ENCODE measurements at regions not wholly inside any gene's neighbourhood (a gene's known extent, or its start where the extent isn't known, plus 50 kb on each side); places are given as distances from the start of the nearest gene placed in this dataset.

GRCh38 chr10:84049645-84050011 lies 89.7 kb upstream of the GHITM start:
- H3K9me3 ChIP-seq: no peaks in the 10 kb centered on the region
- no peaks in the 10 kb centered on the region for H3K27me3 ChIP-seq
- intact Hi-C loops (cut with DNase I): no loop called here
- TF ChIP-seq, protein P1, sequence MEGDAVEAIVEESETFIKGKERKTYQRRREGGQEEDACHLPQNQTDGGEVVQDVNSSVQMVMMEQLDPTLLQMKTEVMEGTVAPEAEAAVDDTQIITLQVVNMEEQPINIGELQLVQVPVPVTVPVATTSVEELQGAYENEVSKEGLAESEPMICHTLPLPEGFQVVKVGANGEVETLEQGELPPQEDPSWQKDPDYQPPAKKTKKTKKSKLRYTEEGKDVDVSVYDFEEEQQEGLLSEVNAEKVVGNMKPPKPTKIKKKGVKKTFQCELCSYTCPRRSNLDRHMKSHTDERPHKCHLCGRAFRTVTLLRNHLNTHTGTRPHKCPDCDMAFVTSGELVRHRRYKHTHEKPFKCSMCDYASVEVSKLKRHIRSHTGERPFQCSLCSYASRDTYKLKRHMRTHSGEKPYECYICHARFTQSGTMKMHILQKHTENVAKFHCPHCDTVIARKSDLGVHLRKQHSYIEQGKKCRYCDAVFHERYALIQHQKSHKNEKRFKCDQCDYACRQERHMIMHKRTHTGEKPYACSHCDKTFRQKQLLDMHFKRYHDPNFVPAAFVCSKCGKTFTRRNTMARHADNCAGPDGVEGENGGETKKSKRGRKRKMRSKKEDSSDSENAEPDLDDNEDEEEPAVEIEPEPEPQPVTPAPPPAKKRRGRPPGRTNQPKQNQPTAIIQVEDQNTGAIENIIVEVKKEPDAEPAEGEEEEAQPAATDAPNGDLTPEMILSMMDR (IDR thresholded peaks at IDR 0.05): no peak
- no peak for TF ChIP-seq POLR2A (IDR thresholded peaks at IDR 0.05)
- H3K36me3 ChIP-seq: no peaks in the 10 kb centered on the region
- no peaks in the 10 kb centered on the region for H3K4me1 ChIP-seq
- H3K4me3 ChIP-seq (replicated peaks in 1 of 3): no peak overlapping the region
- H3K27ac ChIP-seq: no peak overlapping the region
- DNase-seq: no peak

- no peak for DNase-seq
- Histone ChIP-seq H3K27me3 (no peaks in the 10 kb centered on the region), H3K9me3 (no peaks in the 10 kb centered on the region), H3K4me3 (replicated peaks in 1 of 3) (no peak overlapping the region), H3K36me3 (no peaks in the 10 kb centered on the region), H3K27ac (no peak overlapping the region), H3K4me1 (no peaks in the 10 kb centered on the region)
- WGBS, 2 donors: 93 to 94% methylated on average over 5 of the region's 5 CpGs
- TF ChIP-seq, protein P1 (IDR thresholded peaks at IDR 0.05): no peak
- TF ChIP-seq POLR2A (IDR thresholded peaks at IDR 0.05): no peak
- intact Hi-C loops (cut with DNase I): no loop called here
These were observed 85.7 kb upstream of the GHITM start for GRCh38 chr10:84053626-84054025.

DNA sequence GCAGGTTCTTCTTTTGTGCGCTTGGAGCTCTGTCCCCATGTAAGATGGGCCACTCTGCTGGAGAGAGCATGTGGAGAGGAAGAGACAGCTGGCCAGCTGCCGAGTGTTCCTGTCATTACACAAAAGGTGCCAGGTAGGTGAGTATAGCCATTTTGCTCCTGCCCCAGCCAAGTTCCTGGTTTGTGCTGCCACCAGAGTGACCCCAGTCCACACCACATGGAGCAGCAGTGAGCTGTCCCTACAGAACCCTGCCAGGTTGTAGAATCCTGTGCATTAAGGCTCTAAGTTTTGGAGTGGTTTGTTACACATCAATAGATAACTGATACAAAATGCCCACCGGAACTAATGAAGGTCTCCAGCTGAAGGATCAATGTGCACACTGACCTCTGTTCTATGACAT lies 84.6 kb upstream of the GHITM start:
- TF ChIP-seq, protein P1 (IDR thresholded peaks at IDR 0.05): peak in 1 of 6 experiments; percentile 5
- no peak for TF ChIP-seq POLR2A (IDR thresholded peaks at IDR 0.05)
- DNase-seq: no peak
- 79 to 84% methylated on average over 3 of the region's 3 CpGs for WGBS, 2 donors
- H3K36me3 ChIP-seq: no peaks in the 10 kb centered on the region
- H3K9me3 ChIP-seq: no peaks in the 10 kb centered on the region
- no peak overlapping the region for H3K4me3 ChIP-seq (replicated peaks in 1 of 3)
- H3K27ac ChIP-seq: no peak overlapping the region
- H3K4me1 ChIP-seq: no peaks in the 10 kb centered on the region
- H3K27me3 ChIP-seq: no peaks in the 10 kb centered on the region
- intact Hi-C loops (cut with DNase I): no loop called here

- Histone ChIP-seq H3K36me3 (no peaks in the 10 kb centered on the region), H3K9me3 (no peaks in the 10 kb centered on the region), H3K27ac (no peak overlapping the region), H3K4me3 (replicated peaks in 1 of 3) (no peak overlapping the region), H3K27me3 (no peaks in the 10 kb centered on the region), H3K4me1 (peaks cover 0 to 4% of the 10 kb centered on the region in 2 donors)
- TF ChIP-seq, protein P1 (IDR thresholded peaks at IDR 0.05): peak in 1 of 6 experiments; percentile 7
- TF ChIP-seq POLR2A (IDR thresholded peaks at IDR 0.05): no peak
- 62 to 77% methylated on average over 3 of the region's 3 CpGs for WGBS, 2 donors
- intact Hi-C loops (cut with DNase I): no loop called here
- DNase-seq: no peak
These were observed 79.8 kb upstream of the GHITM start for GRCh38 chr10:84059526-84059925.

- no peak overlapping the region for H3K4me3 ChIP-seq (replicated peaks in 1 of 3)
- H3K27me3 ChIP-seq: no peaks in the 10 kb centered on the region
- H3K9me3 ChIP-seq: no peaks in the 10 kb centered on the region
- DNase-seq: no peak
- no peak overlapping the region for H3K27ac ChIP-seq
- intact Hi-C loops (cut with DNase I): no loop called here
- H3K36me3 ChIP-seq: no peaks in the 10 kb centered on the region
- TF ChIP-seq POLR2A (IDR thresholded peaks at IDR 0.05): no peak
- TF ChIP-seq, protein P1 (IDR thresholded peaks at IDR 0.05): no peak
- peaks cover 0 to 4% of the 10 kb centered on the region in 2 donors for H3K4me1 ChIP-seq
These were observed 75.9 kb upstream of the GHITM start for GRCh38 chr10:84063440-84063839.

All from thyroid gland (tissue), 4 donors.